A673 (cell line): ENCODE measurements at regions not wholly inside any gene's neighbourhood (a gene's known extent, or its start where the extent isn't known, plus 50 kb on each side); places are given as distances from the start of the nearest gene placed in this dataset.

Experiments
- BruUV-seq: library from RNA; stranded (reverse); fragments of 400-500 nt; replicated peaks from 2 replicates; lab custom pipeline; 2021; lab: Mats Ljungman, UMichigan
- CTCF ChIA-PET: fragments of 300-600 bp; sonication (Branson Sonifier 250); formaldehyde crosslinking; loops from one replicate; lab custom pipeline; 2022; ENCODE audit warnings: antibody characterized with exemption; lab: Charles Lee
- POLR2A ChIA-PET: fragments of 300-600 bp; sonication (Branson Sonifier 250); formaldehyde crosslinking; loops from one replicate; lab custom pipeline; 2022; ENCODE audit warnings: antibody characterized with exemption; ENCODE audit not compliant: low non-redundant PET; lab: Charles Lee
- DNase-seq: peaks from one replicate; pipeline ENCODE4 v3.0.0-alpha.2; 2015; ENCODE audit warnings: low spot score
- H3K27ac ChIP-seq: fragments of 200-600 bp; sonication (generic); 2 replicates; pipeline ENCODE4 v1.5.1; 2016; ENCODE audit warnings: mixed run types, low read depth, mild to moderate bottlenecking, mixed read lengths, antibody characterized with exemption, low read length; ENCODE audit not compliant: poor library complexity, severe bottlenecking
- H3K27me3 ChIP-seq: fragments of 200-600 bp; sonication (generic); replicated peaks from 2 replicates; pipeline ENCODE4 v1.6.1; 2017; ENCODE audit warnings: mixed run types, low read depth, mild to moderate bottlenecking, mixed read lengths, antibody characterized with exemption, low read length; ENCODE audit not compliant: insufficient read depth, poor library complexity
- H3K36me3 ChIP-seq: fragments of 200-600 bp; sonication (generic); 2 replicates; pipeline ENCODE4 v1.6.1; 2016; ENCODE audit warnings: mixed run types, mild to moderate bottlenecking, mixed read lengths, antibody characterized with exemption, low read length; ENCODE audit not compliant: insufficient read depth, poor library complexity, severe bottlenecking
- H3K4me1 ChIP-seq: fragments of 200-600 bp; sonication (generic); 2 replicates; pipeline ENCODE4 v1.6.1; 2017; ENCODE audit warnings: mixed run types, mild to moderate bottlenecking, mixed read lengths, antibody characterized with exemption, low read length; ENCODE audit not compliant: insufficient read depth, poor library complexity, severe bottlenecking
- H3K4me3 ChIP-seq: fragments of 200-600 bp; sonication (generic); 2 replicates; pipeline ENCODE4 v1.5.1; 2016; ENCODE audit warnings: low read depth, mixed run types, mild to moderate bottlenecking, mixed read lengths, low read length; ENCODE audit not compliant: poor library complexity, severe bottlenecking
- H3K9me3 ChIP-seq: fragments of 200-600 bp; sonication (generic); 2 replicates; pipeline ENCODE4 v1.6.1; 2016; ENCODE audit warnings: mixed run types, low read depth, mild to moderate bottlenecking, mixed read lengths, antibody characterized with exemption, low read length; ENCODE audit not compliant: poor library complexity, severe bottlenecking
- EZH2 ChIP-seq: fragments of 200-600 bp; sonication (generic); IDR thresholded peaks from 2 replicates; pipeline ENCODE4 v1.6.1; 2017; ENCODE audit warnings: borderline replicate concordance, low read depth, mild to moderate bottlenecking, mixed read lengths, antibody characterized with exemption, low read length; ENCODE audit not compliant: poor library complexity, severe bottlenecking
- intact Hi-C: fragments of 100-400 bp; cut with micrococcal nuclease; formaldehyde crosslinking; loops from one replicate; pipeline ENCODE4 v1.10.0; 2022; ENCODE audit not compliant: unreplicated experiment
- TF ChIP-seq, protein P1 (sequence below): fragments of 300-800, 200-600 bp; sonication (generic); conservative IDR thresholded peaks from 2 replicates; pipeline ENCODE4 v1.5.1; 2017; ENCODE audit warnings: low read depth, mild to moderate bottlenecking, antibody characterized with exemption, low read length, moderate library complexity, mixed read lengths

DNA sequence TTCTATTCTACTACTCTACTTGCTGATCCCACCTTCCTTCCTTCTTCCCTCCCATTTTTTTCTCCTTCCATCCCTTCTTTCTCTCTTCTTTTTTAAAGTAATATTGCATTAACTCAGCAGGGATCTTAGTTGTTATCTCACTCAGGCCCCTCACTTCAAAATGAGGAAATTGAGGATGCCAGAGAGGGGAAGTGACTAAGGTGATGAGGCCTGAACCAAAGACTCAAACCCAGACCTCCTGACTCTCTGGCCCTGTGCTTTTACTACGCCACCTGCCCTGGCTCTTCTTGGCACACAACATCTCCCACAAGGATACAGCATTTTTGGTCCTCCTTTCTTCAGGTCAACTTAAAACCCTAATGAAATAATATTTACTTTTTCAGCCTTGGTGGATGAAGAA lies 151.7 kb upstream of the ZNF648 start:
- H3K4me3 ChIP-seq = no peak overlapping the region
- intact Hi-C loops = no loop called here
- no peaks in the 10 kb centered on the region for H3K9me3 ChIP-seq
- peaks cover 11% of the 10 kb centered on the region for H3K27me3 ChIP-seq
- H3K4me1 ChIP-seq = no peaks in the 10 kb centered on the region
- ChIA-PET POLR2A (no interaction called here), CTCF (no interaction called here)
- DNase-seq = no peak
- no TSS peak for BruUV-seq
- TF ChIP-seq EZH2 = no peak
- TF ChIP-seq, protein P1, sequence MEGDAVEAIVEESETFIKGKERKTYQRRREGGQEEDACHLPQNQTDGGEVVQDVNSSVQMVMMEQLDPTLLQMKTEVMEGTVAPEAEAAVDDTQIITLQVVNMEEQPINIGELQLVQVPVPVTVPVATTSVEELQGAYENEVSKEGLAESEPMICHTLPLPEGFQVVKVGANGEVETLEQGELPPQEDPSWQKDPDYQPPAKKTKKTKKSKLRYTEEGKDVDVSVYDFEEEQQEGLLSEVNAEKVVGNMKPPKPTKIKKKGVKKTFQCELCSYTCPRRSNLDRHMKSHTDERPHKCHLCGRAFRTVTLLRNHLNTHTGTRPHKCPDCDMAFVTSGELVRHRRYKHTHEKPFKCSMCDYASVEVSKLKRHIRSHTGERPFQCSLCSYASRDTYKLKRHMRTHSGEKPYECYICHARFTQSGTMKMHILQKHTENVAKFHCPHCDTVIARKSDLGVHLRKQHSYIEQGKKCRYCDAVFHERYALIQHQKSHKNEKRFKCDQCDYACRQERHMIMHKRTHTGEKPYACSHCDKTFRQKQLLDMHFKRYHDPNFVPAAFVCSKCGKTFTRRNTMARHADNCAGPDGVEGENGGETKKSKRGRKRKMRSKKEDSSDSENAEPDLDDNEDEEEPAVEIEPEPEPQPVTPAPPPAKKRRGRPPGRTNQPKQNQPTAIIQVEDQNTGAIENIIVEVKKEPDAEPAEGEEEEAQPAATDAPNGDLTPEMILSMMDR = no peak
- H3K27ac ChIP-seq = no peak overlapping the region
- no peaks in the 10 kb centered on the region for H3K36me3 ChIP-seq

DNA sequence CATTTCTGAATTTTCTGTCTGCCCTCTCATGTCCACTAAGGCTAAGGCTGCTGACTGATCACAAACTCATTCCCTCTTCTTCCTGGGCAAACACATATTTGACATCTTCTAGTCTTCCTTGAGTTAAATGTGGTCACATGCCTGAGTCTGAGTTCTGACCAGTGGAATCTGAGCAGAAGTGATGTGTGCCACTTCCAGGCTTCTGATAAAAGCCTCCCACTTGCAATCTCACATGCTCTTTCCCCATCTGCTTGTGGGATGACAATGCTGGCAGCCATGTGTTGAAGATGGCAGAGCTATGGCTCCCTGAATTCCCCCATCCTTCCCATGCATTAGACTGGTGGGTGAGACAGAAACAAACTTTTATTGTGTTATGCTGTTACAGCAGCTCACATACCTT lies 149.9 kb upstream of the ZNF648 start:
- BruUV-seq = no TSS peak
- no peak for TF ChIP-seq EZH2
- TF ChIP-seq, protein P1 = no peak
- Histone ChIP-seq H3K4me3 (no peak overlapping the region), H3K27ac (no peak overlapping the region), H3K27me3 (peaks cover 11% of the 10 kb centered on the region), H3K4me1 (no peaks in the 10 kb centered on the region), H3K9me3 (no peaks in the 10 kb centered on the region), H3K36me3 (no peaks in the 10 kb centered on the region)
- intact Hi-C loops = no loop called here
- DNase-seq = no peak
- CTCF ChIA-PET = no interaction called here
- POLR2A ChIA-PET = interaction anchor here (0.5 kb wide), 1 partner anchor 1570 kb away, joined by 3 read pairs; no protein-coding TSS in a partner anchor

DNA sequence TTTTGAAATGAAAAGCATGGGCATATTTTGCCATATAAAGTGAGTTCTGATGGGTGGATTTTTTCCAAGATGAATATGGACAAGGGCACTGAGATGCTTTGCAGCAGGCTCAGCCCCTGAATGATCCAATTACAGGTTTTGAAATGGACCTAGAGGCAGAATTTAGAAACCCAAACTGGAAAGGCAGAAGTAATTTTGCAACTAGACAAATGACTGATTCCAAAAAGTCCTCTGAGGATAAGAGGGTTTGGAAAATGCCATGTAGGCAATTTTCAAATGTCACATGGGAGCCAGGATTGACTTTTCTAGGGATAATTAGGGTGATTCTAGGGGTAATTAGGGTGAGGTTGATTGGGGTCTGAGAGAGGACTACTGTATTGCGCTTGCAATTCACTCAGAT lies 148.9 kb upstream of the ZNF648 start:
- no TSS peak for BruUV-seq
- Histone ChIP-seq H3K36me3 (no peaks in the 10 kb centered on the region), H3K27me3 (peaks cover 11% of the 10 kb centered on the region), H3K27ac (no peak overlapping the region), H3K4me1 (no peaks in the 10 kb centered on the region), H3K4me3 (no peak overlapping the region), H3K9me3 (no peaks in the 10 kb centered on the region)
- intact Hi-C loops = no loop called here
- ChIA-PET CTCF (no interaction called here), POLR2A (no interaction called here)
- no peak for TF ChIP-seq EZH2
- TF ChIP-seq, protein P1 = no peak
- DNase-seq = no peak
